ENCODE measurements at regions not wholly inside any gene's neighbourhood (a gene's known extent, or its start where the extent isn't known, plus 50 kb on each side); places are given as distances from the start of the nearest gene placed in this dataset.
A peak's percentile ranks its signal among the peaks of the same experiment; 100 is the strongest.
"Not testable (repeated sequence)": the region's sequence is repeated elsewhere in the genome, so short reads cannot be mapped to it uniquely, and the experiment has no call there.

DNA sequence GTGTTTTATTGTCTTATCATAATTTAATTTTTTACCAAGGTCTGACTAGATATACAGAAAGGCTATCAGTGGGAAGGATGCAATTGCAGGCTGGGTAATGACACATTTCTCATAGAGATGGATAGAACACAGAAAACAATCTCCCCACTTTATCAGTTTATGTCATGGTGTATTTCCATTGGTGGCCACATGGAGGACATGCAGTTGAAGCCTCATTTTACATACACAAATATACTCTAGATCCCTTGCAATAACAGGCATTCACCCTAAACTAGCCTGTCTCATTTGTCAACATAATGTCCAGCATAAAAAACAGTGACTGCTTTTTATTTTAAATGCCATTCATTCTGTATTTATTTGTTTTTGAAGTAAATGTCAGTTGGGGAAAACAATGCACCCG is 526.3 kb downstream of the GABRG2 start:
- H3K9me3 ChIP-seq: peaks cover 0 to 19% (median 8%) of the 10 kb centered on the region in 4 donors
- no peak overlapping the region for H3K27ac ChIP-seq (replicated peaks in 1 of 4)
- no peak for DNase-seq (ENCODE audit: extremely low spot score)
- H3K4me3 ChIP-seq: no peak overlapping the region
- TF ChIP-seq, protein P1, sequence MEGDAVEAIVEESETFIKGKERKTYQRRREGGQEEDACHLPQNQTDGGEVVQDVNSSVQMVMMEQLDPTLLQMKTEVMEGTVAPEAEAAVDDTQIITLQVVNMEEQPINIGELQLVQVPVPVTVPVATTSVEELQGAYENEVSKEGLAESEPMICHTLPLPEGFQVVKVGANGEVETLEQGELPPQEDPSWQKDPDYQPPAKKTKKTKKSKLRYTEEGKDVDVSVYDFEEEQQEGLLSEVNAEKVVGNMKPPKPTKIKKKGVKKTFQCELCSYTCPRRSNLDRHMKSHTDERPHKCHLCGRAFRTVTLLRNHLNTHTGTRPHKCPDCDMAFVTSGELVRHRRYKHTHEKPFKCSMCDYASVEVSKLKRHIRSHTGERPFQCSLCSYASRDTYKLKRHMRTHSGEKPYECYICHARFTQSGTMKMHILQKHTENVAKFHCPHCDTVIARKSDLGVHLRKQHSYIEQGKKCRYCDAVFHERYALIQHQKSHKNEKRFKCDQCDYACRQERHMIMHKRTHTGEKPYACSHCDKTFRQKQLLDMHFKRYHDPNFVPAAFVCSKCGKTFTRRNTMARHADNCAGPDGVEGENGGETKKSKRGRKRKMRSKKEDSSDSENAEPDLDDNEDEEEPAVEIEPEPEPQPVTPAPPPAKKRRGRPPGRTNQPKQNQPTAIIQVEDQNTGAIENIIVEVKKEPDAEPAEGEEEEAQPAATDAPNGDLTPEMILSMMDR (IDR thresholded peaks at IDR 0.05): peak in 1 of 3 experiments; percentile 3
- no peak for TF ChIP-seq POLR2A (IDR thresholded peaks at IDR 0.05; ENCODE audit: low read depth)
- H3K27me3 ChIP-seq: no peaks in the 10 kb centered on the region
- 81% methylated on average over 1 of the region's 1 CpG for WGBS
- no peaks in the 10 kb centered on the region for H3K36me3 ChIP-seq
- H3K4me1 ChIP-seq: no peaks in the 10 kb centered on the region
- intact Hi-C loops (cut with DNase I): no loop called here

DNA sequence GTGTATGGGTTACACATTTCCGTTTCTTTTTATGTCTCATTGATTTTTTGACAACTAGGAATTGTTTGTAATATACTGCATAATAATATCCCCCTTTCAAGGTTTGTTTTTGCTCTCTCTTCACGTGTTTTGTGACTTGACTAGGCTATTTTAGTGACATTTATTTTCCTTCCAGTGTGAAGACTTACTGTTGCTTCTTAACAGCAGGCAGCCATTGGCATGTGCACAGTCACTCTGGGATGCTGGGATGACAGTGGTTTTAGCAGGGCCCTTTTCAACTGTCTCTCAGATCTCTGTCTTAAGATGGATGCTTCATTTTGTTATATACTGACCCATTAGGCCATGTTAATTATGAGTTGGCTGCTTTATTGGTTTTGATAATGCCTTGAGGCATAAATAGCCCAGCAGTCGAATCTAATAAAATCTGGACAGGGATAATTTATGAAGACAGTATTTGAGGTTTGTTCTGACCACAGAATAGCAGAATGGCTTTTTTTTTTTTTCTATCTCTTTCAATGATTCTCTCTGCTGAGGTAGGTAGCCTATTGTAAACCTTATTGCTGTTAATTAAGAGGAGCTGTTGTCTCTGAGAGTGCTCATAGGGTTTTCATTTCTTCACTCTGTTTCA is 536.0 kb downstream of the GABRG2 start:
- Histone ChIP-seq H3K4me3 (no peak overlapping the region), H3K27me3 (no peaks in the 10 kb centered on the region), H3K4me1 (no peaks in the 10 kb centered on the region), H3K9me3 (peaks cover 0 to 10% (median 7%) of the 10 kb centered on the region in 4 donors), H3K36me3 (no peaks in the 10 kb centered on the region), H3K27ac (replicated peaks in 1 of 4) (no peak overlapping the region)
- TF ChIP-seq POLR2AphosphoS5 (IDR thresholded peaks at IDR 0.05): no peak
- TF ChIP-seq, protein P1 (IDR thresholded peaks at IDR 0.05): no peak
- no peak for TF ChIP-seq POLR2A (IDR thresholded peaks at IDR 0.05; ENCODE audit: low read depth)
- TF ChIP-seq EP300 (IDR thresholded peaks at IDR 0.05): no peak
- WGBS: 50% methylated on average over 3 of the region's 3 CpGs
- intact Hi-C loops (cut with DNase I): no loop called here
- no peak for DNase-seq (ENCODE audit: extremely low spot score)

DNA sequence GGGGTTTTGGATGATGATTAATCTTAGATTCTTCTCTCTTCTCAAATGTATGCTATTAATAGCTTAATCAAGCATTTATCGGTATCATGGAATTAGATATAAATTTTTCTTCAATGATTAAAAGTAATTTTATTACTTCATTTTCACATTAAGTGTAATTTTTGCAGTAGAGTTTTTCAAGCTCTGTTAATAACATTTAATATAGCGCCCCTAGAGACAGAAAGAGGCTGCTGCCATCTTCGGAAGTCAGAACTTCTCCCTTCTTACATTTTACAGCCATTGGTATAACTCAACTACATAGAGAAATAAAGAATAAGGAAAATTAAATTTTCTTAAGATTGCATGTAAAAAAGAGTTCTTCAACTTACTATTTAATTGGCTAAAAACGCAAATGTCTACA is 540.3 kb downstream of the GABRG2 start:
- H3K27ac ChIP-seq (replicated peaks in 1 of 4): no peak overlapping the region
- 74% methylated on average over 4 of the region's 4 CpGs for WGBS
- no peaks in the 10 kb centered on the region for H3K4me1 ChIP-seq
- intact Hi-C loops (cut with DNase I): no loop called here
- DNase-seq (ENCODE audit: extremely low spot score): no peak
- H3K36me3 ChIP-seq: no peaks in the 10 kb centered on the region
- TF ChIP-seq, protein P1 (IDR thresholded peaks at IDR 0.05): no peak
- TF ChIP-seq POLR2AphosphoS5 (IDR thresholded peaks at IDR 0.05): no peak
- no peak for TF ChIP-seq POLR2A (IDR thresholded peaks at IDR 0.05; ENCODE audit: low read depth)
- no peak for TF ChIP-seq EP300 (IDR thresholded peaks at IDR 0.05)
- no peak overlapping the region for H3K4me3 ChIP-seq
- H3K27me3 ChIP-seq: no peaks in the 10 kb centered on the region
- no peaks in the 10 kb centered on the region for H3K9me3 ChIP-seq

DNA sequence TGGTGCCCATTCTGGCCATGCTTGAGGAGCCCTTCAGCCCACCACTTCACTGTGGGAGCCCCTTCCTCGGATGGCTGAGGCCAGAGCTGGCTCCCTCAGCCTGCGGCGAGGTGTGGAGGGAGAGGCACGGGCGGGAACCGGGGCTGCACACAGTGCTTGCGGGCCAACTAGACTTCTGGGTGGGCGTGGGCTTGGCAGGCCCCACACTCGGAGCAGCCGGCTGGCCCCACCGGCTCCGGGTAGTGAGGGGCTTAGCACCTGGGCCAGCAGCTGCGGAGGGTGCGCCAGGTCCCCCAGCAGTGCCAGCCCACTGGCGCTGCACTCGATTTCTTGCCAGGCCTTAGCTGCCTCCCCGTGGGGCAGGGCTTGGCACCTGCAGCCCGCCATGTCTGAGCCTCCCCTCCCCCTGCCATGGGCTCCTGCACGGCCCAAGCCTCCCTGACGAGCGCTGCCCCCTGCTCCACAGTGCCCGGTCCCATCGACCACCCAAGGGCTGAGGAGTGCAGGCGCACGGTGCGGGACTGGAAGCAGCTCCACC is 554.2 kb downstream of the GABRG2 start:
- peaks cover 0 to 17% (median 10%) of the 10 kb centered on the region in 4 donors for H3K9me3 ChIP-seq
- H3K27me3 ChIP-seq; H3K4me1 ChIP-seq; H3K36me3 ChIP-seq; H3K27ac ChIP-seq (replicated peaks in 1 of 4); DNase-seq (ENCODE audit: extremely low spot score); H3K4me3 ChIP-seq; intact Hi-C loops (cut with DNase I): not testable (repeated sequence)
- WGBS: 94% methylated on average over 11 of the region's 26 CpGs

DNA sequence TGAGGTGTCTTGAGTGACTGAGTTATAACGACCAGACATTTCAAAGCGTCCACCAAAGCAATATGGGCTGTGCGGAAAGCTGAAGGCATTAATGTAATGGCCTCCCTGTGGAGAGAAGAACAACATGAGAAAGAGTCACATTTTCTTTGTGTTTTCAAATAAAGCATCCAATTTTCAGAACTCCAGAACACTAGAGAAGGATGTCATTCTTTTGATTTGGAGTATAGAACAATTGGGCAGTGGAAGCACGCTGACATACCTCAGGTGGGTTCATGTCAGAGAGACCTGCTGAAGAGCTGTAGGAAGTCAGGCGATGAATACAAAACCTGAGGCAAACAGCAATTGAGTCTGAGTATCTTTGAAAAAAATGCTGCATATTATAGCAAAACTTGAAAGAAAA is 556.5 kb downstream of the GABRG2 start:
- H3K27me3 ChIP-seq: no peaks in the 10 kb centered on the region
- 87% methylated on average over 5 of the region's 5 CpGs for WGBS
- H3K4me1 ChIP-seq: no peaks in the 10 kb centered on the region
- H3K4me3 ChIP-seq: no peak overlapping the region
- H3K9me3 ChIP-seq: peaks cover 0 to 35% (median 10%) of the 10 kb centered on the region in 4 donors
- H3K36me3 ChIP-seq: no peaks in the 10 kb centered on the region
- no peak overlapping the region for H3K27ac ChIP-seq (replicated peaks in 1 of 4)
- DNase-seq (ENCODE audit: extremely low spot score): no peak
- TF ChIP-seq, protein P1 (IDR thresholded peaks at IDR 0.05): no peak
- TF ChIP-seq POLR2A (IDR thresholded peaks at IDR 0.05; ENCODE audit: low read depth): no peak
- TF ChIP-seq POLR2AphosphoS5 (IDR thresholded peaks at IDR 0.05): no peak
- TF ChIP-seq EP300 (IDR thresholded peaks at IDR 0.05): no peak
- intact Hi-C loops (cut with DNase I): no loop called here
